Upper lobe of left lung (tissue), 6 donors: ENCODE measurements at regions not wholly inside any gene's neighbourhood (a gene's known extent, or its start where the extent isn't known, plus 50 kb on each side); places are given as distances from the start of the nearest gene placed in this dataset.

Experiments
- ATAC-seq, 2 donors: fragments of 200-7000 bp; cut with Tn5 transposase; one replicate each; pipeline ENCODE4 v1.9.1; 2022; ENCODE audit warnings: mild to moderate bottlenecking in 2 of 2, moderate library complexity in 2 of 2; ENCODE audit not compliant: low FRiP score in 2 of 2
- DNase-seq, 2 donors: peaks; one replicate each; pipeline ENCODE4 v3.0.0-alpha.2; 2019 to 2020
- H3K27ac ChIP-seq, 4 donors: fragments of 200-600 bp; sonication (generic); one replicate each; pipeline ENCODE4 v1.5.1; 2016 to 2019
- H3K27me3 ChIP-seq, 4 donors: fragments of 200-600 bp; sonication (generic); one replicate each; pipeline ENCODE4 v1.5.1; 2017 to 2019
- H3K36me3 ChIP-seq, 4 donors: fragments of 200-600 bp; sonication (generic); one replicate each; pipeline ENCODE4 v1.5.1; 2016 to 2019
- H3K4me1 ChIP-seq, 4 donors: fragments of 200-600 bp; sonication (generic); one replicate each; pipeline ENCODE4 v1.5.1; 2018 to 2019
- H3K4me3 ChIP-seq, 4 donors: fragments of 200-600 bp; sonication (generic); one replicate each; pipeline ENCODE4 v1.5.1; 2017 to 2019; ENCODE audit warnings: mild to moderate bottlenecking in 2 of 4, moderate library complexity in 1 of 4
- H3K9me3 ChIP-seq, 4 donors: fragments of 200-600 bp; sonication (generic); one replicate each; pipeline ENCODE4 v1.5.1; 2018 to 2019
- CTCF ChIP-seq, 6 experiments: fragments of 450-650 bp in 4 of 6; fragments of 200-600 bp in 2 of 6; sonication (generic) in 2 of 6; IDR thresholded peaks; one replicate each; pipeline ENCODE4 v1.5.1; 2016 to 2019; ENCODE audit warnings: antibody characterized with exemption in 6 of 6
- EP300 ChIP-seq, 4 donors: sonication (generic); formaldehyde crosslinking; IDR thresholded peaks; one replicate each; pipeline ENCODE4 v1.5.1; 2017; ENCODE audit warnings: antibody characterized with exemption in 4 of 4, control low read depth in 2 of 4
- POLR2A ChIP-seq, 4 donors: fragments of 450-650 bp; IDR thresholded peaks; one replicate each; pipeline ENCODE4 v1.5.1; 2016 to 2017; ENCODE audit warnings: antibody characterized with exemption in 4 of 4, mild to moderate bottlenecking in 2 of 4
- POLR2AphosphoS5 ChIP-seq, 2 donors: sonication (generic); formaldehyde crosslinking; IDR thresholded peaks; one replicate each; pipeline ENCODE4 v1.5.1; 2017; ENCODE audit warnings: antibody characterized with exemption in 2 of 2
- WGBS, 2 donors: methylation state at CpG; one replicate each; pipeline ENCODE4 v1.1.5; 2017 to 2018; 5-methylcytosine and 5-hydroxymethylcytosine counted together
- donor health status: DM: no; HTN: no; CAD: no; lungs with moderate emphysema.
- donor health status: DM: no; HTN: yes; CAD: no; lungs with severe emphysema.

GRCh38 chr13:60655256-60655655 is 258.2 kb downstream of the TDRD3 start:
- DNase-seq, result no peak
- TF ChIP-seq CTCF (IDR thresholded peaks at IDR 0.05) (no peak), POLR2A (IDR thresholded peaks at IDR 0.05) (no peak), EP300 (IDR thresholded peaks at IDR 0.05) (no peak), POLR2AphosphoS5 (IDR thresholded peaks at IDR 0.05) (no peak)
- Histone ChIP-seq H3K4me1 (no peaks in the 10 kb centered on the region), H3K36me3 (no peaks in the 10 kb centered on the region), H3K4me3 (no peak overlapping the region), H3K27ac (no peak overlapping the region), H3K9me3 (no peaks in the 10 kb centered on the region), H3K27me3 (no peaks in the 10 kb centered on the region)
- ATAC-seq, result no peak
- 61 to 74% methylated on average over 4 of the region's 4 CpGs for WGBS, 2 donors

GRCh38 chr13:60654415-60654814 is 257.4 kb downstream of the TDRD3 start:
- peak in 3 of 6 experiments; percentile 20 to 33 (median 27) for TF ChIP-seq CTCF (IDR thresholded peaks at IDR 0.05)
- TF ChIP-seq POLR2AphosphoS5 (IDR thresholded peaks at IDR 0.05), result no peak
- Histone ChIP-seq H3K9me3 (no peaks in the 10 kb centered on the region), H3K36me3 (no peaks in the 10 kb centered on the region), H3K4me3 (no peak overlapping the region), H3K27me3 (no peaks in the 10 kb centered on the region), H3K4me1 (no peaks in the 10 kb centered on the region), H3K27ac (no peak overlapping the region)
- ATAC-seq (peak in 1 of 2 donors; percentile 66), DNase-seq (no peak)
- WGBS, 2 donors, result 26 to 29% methylated on average over 1 of the region's 1 CpG

GRCh38 chr13:60647547-60647946 is 250.5 kb downstream of the TDRD3 start:
- no peak overlapping the region for H3K4me3 ChIP-seq
- TF ChIP-seq EP300 (IDR thresholded peaks at IDR 0.05) (no peak), POLR2A (IDR thresholded peaks at IDR 0.05) (no peak), CTCF (IDR thresholded peaks at IDR 0.05) (no peak), POLR2AphosphoS5 (IDR thresholded peaks at IDR 0.05) (no peak)
- H3K36me3 ChIP-seq, result no peaks in the 10 kb centered on the region
- no peak overlapping the region for H3K27ac ChIP-seq
- H3K9me3 ChIP-seq, result no peaks in the 10 kb centered on the region
- no peaks in the 10 kb centered on the region for H3K27me3 ChIP-seq
- DNase-seq (no peak), ATAC-seq (no peak)
- H3K4me1 ChIP-seq, result no peaks in the 10 kb centered on the region

- ATAC-seq (no peak), DNase-seq (no peak)
- no peak overlapping the region for H3K27ac ChIP-seq
- no peaks in the 10 kb centered on the region for H3K27me3 ChIP-seq
- WGBS, 2 donors, result 75 to 77% methylated on average over 3 of the region's 3 CpGs
- H3K36me3 ChIP-seq, result no peaks in the 10 kb centered on the region
- no peaks in the 10 kb centered on the region for H3K4me1 ChIP-seq
- TF ChIP-seq EP300 (IDR thresholded peaks at IDR 0.05), result no peak
- TF ChIP-seq CTCF (IDR thresholded peaks at IDR 0.05), result no peak
- no peak for TF ChIP-seq POLR2AphosphoS5 (IDR thresholded peaks at IDR 0.05)
- no peak for TF ChIP-seq POLR2A (IDR thresholded peaks at IDR 0.05)
- no peaks in the 10 kb centered on the region for H3K9me3 ChIP-seq
- H3K4me3 ChIP-seq, result no peak overlapping the region
These were observed 249.6 kb downstream of the TDRD3 start for GRCh38 chr13:60646620-60647019.

GRCh38 chr13:60645676-60646075 is 248.7 kb downstream of the TDRD3 start:
- no peak for DNase-seq
- no peak overlapping the region for H3K27ac ChIP-seq
- no peaks in the 10 kb centered on the region for H3K36me3 ChIP-seq
- no peak for ATAC-seq
- H3K4me3 ChIP-seq, result no peak overlapping the region
- TF ChIP-seq POLR2AphosphoS5 (IDR thresholded peaks at IDR 0.05) (no peak), POLR2A (IDR thresholded peaks at IDR 0.05) (no peak), CTCF (IDR thresholded peaks at IDR 0.05) (no peak), EP300 (IDR thresholded peaks at IDR 0.05) (no peak)
- no peaks in the 10 kb centered on the region for H3K4me1 ChIP-seq
- no peaks in the 10 kb centered on the region for H3K27me3 ChIP-seq
- WGBS, 2 donors, result 72 to 85% methylated on average over 3 of the region's 3 CpGs
- no peaks in the 10 kb centered on the region for H3K9me3 ChIP-seq
